HepG2 (cell line): ENCODE measurements at regions not wholly inside any gene's neighbourhood (a gene's known extent, or its start where the extent isn't known, plus 50 kb on each side); places are given as distances from the start of the nearest gene placed in this dataset.

Source experiments
- AKAP8 ChIP-seq: sonication (generic); formaldehyde crosslinking; IDR thresholded peaks from 2 replicates; pipeline ENCODE4 v1.5.1; 2020; ENCODE audit warnings: mild to moderate bottlenecking, missing genetic modification reagents
- ARID2 ChIP-seq: sonication (generic); formaldehyde crosslinking; IDR thresholded peaks from 2 replicates; pipeline ENCODE4 v1.8.1; 2022; ENCODE audit warnings: mild to moderate bottlenecking, missing genetic modification reagents, borderline replicate concordance
- ATF5 ChIP-seq: sonication (generic); formaldehyde crosslinking; IDR thresholded peaks from 2 replicates; pipeline ENCODE4 v1.4.0; 2020; ENCODE audit warnings: mild to moderate bottlenecking, low read depth, missing genetic modification reagents
- ATM ChIP-seq: fragments of 450-650 bp; IDR thresholded peaks from 2 replicates; pipeline ENCODE4 v1.7.1; 2017; ENCODE audit warnings: mild to moderate bottlenecking, borderline replicate concordance
- GATAD1 ChIP-seq: IDR thresholded peaks from 2 replicates; pipeline ENCODE4 v1.6.1; 2016; ENCODE audit warnings: missing genetic modification reagents, missing compliant biosample characterization
- GATAD2A ChIP-seq: IDR thresholded peaks from 2 replicates; pipeline ENCODE4 v1.6.1; 2016
- KLF13 ChIP-seq: sonication (generic); formaldehyde crosslinking; IDR thresholded peaks from 2 replicates; pipeline ENCODE4 v1.4.0; 2020; ENCODE audit warnings: mild to moderate bottlenecking, missing genetic modification reagents
- KLF6 ChIP-seq: IDR thresholded peaks from 2 replicates; pipeline ENCODE4 v1.8.0; 2016; ENCODE audit warnings: missing biosample characterization, missing genetic modification reagents
- NAIF1 ChIP-seq: sonication (generic); formaldehyde crosslinking; IDR thresholded peaks from 2 replicates; pipeline ENCODE4 v1.5.0; 2020; ENCODE audit warnings: mild to moderate bottlenecking, missing genetic modification reagents, borderline replicate concordance
- PAX8 ChIP-seq: sonication (generic); formaldehyde crosslinking; IDR thresholded peaks from 2 replicates; pipeline ENCODE4 v1.8.0; 2022; ENCODE audit warnings: mild to moderate bottlenecking, missing genetic modification reagents, borderline replicate concordance
- PHF21A ChIP-seq: sonication (generic); formaldehyde crosslinking; IDR thresholded peaks from 2 replicates; pipeline ENCODE4 v1.5.0; 2020; ENCODE audit warnings: mild to moderate bottlenecking, missing genetic modification reagents
- POLR2AphosphoS5 ChIP-seq: IDR thresholded peaks from 2 replicates; pipeline ENCODE4 v1.6.1; 2012; ENCODE audit warnings: low read depth, low read length
- REPIN1 ChIP-seq: sonication (generic); formaldehyde crosslinking; IDR thresholded peaks from 2 replicates; pipeline ENCODE4 v1.8.0; 2022; ENCODE audit warnings: missing genetic modification reagents, low read depth, mild to moderate bottlenecking, borderline replicate concordance
- SETDB1 ChIP-seq: sonication (generic); formaldehyde crosslinking; IDR thresholded peaks from 2 replicates; pipeline ENCODE4 v1.5.1; 2020; ENCODE audit warnings: missing genetic modification reagents, mild to moderate bottlenecking, borderline replicate concordance
- TOPORS ChIP-seq: sonication (generic); formaldehyde crosslinking; IDR thresholded peaks from 2 replicates; pipeline ENCODE4 v1.8.0; 2023; ENCODE audit warnings: mild to moderate bottlenecking, missing genetic modification reagents
- ZC3H13 ChIP-seq: sonication (generic); formaldehyde crosslinking; IDR thresholded peaks from 2 replicates; pipeline ENCODE4 v1.8.1; 2023; ENCODE audit warnings: mild to moderate bottlenecking, missing genetic modification reagents, moderate library complexity
- ZNF260 ChIP-seq: sonication (generic); formaldehyde crosslinking; IDR thresholded peaks from 2 replicates; pipeline ENCODE4 v1.4.0; 2020; ENCODE audit warnings: missing genetic modification reagents, low read depth, mild to moderate bottlenecking, borderline replicate concordance
- TF ChIP-seq, protein P1 (sequence below): sonication (generic); formaldehyde crosslinking; IDR thresholded peaks from 2 replicates; pipeline ENCODE4 v1.5.0; 2020; ENCODE audit warnings: missing genetic modification reagents
- TF ChIP-seq, protein P2 (sequence below), 2 experiments: sonication (generic) in 1 of 2; formaldehyde crosslinking in 1 of 2; IDR thresholded peaks; 2 replicates each; pipeline versions ENCODE4 v1.4.0 to v1.6.1; 2018 to 2020; ENCODE audit warnings: missing genetic modification reagents in 2 of 2, borderline replicate concordance in 1 of 2, low read depth in 1 of 2, mild to moderate bottlenecking in 1 of 2, missing biosample characterization in 1 of 2
- TF ChIP-seq, protein P3 (sequence below): sonication (generic); formaldehyde crosslinking; IDR thresholded peaks from 2 replicates; pipeline ENCODE4 v1.5.0; 2020; ENCODE audit warnings: mild to moderate bottlenecking, missing genetic modification reagents

DNA sequence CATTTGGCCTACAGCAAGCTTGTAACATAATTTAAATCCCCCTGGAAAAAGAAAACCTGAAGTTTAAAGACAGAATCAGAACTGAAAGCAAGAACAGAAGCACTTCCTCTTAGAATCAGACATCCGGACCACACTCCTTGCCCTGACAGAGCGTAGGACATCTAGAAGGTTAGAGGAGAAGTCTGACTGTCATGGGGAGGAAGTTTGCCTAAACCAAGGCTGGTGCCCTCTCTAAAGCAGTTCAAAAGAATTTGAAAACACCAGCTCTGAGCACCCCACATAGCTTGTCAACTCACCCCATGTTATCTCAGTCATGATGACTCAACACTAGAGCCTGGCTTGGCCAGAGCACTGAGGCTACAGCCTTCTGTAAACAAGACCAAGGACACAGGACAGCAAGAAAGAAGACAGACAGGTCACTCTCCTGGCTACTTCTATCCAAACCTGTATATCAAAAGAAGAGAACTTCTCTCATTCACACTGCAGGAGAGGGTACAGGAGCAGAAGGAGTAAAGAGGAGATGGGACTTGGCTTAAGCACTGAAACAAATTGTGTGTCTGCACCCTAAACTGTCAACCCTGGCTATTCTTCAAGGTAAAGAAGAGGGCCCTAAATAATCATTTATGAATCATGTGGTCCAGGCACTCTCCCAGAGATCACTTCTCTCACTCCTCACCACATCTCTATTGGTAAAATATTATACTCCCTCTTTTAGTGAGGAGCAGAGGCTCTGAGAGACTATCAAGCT is 198.6 kb downstream of the MEMO1 start (continued):
- no peak for TF ChIP-seq TOPORS
- no peak for TF ChIP-seq KLF13 (CRISPR knock-in tag)
- no peak for TF ChIP-seq AKAP8
- no peak for TF ChIP-seq POLR2AphosphoS5
- TF ChIP-seq, protein P1, sequence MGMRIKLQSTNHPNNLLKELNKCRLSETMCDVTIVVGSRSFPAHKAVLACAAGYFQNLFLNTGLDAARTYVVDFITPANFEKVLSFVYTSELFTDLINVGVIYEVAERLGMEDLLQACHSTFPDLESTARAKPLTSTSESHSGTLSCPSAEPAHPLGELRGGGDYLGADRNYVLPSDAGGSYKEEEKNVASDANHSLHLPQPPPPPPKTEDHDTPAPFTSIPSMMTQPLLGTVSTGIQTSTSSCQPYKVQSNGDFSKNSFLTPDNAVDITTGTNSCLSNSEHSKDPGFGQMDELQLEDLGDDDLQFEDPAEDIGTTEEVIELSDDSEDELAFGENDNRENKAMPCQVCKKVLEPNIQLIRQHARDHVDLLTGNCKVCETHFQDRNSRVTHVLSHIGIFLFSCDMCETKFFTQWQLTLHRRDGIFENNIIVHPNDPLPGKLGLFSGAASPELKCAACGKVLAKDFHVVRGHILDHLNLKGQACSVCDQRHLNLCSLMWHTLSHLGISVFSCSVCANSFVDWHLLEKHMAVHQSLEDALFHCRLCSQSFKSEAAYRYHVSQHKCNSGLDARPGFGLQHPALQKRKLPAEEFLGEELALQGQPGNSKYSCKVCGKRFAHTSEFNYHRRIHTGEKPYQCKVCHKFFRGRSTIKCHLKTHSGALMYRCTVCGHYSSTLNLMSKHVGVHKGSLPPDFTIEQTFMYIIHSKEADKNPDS (CRISPR knock-in tag) = no peak
- no peak for TF ChIP-seq ATM
- no peak for TF ChIP-seq ATF5 (CRISPR knock-in tag)
- no peak for TF ChIP-seq ARID2
- TF ChIP-seq, protein P2, sequence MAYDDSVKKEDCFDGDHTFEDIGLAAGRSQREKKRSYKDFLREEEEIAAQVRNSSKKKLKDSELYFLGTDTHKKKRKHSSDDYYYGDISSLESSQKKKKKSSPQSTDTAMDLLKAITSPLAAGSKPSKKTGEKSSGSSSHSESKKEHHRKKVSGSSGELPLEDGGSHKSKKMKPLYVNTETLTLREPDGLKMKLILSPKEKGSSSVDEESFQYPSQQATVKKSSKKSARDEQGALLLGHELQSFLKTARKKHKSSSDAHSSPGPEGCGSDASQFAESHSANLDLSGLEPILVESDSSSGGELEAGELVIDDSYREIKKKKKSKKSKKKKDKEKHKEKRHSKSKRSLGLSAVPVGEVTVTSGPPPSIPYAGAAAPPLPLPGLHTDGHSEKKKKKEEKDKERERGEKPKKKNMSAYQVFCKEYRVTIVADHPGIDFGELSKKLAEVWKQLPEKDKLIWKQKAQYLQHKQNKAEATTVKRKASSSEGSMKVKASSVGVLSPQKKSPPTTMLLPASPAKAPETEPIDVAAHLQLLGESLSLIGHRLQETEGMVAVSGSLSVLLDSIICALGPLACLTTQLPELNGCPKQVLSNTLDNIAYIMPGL (CRISPR knock-in tag; IDR thresholded peaks at IDR 0.05; ENCODE audit: borderline replicate concordance in 1 of 2, low read depth in 1 of 2) = 0 out of 4 replicates have a peak, but pooled peaks of 1 of the 2 experiments have one; percentile 37
- TF ChIP-seq, protein P3, sequence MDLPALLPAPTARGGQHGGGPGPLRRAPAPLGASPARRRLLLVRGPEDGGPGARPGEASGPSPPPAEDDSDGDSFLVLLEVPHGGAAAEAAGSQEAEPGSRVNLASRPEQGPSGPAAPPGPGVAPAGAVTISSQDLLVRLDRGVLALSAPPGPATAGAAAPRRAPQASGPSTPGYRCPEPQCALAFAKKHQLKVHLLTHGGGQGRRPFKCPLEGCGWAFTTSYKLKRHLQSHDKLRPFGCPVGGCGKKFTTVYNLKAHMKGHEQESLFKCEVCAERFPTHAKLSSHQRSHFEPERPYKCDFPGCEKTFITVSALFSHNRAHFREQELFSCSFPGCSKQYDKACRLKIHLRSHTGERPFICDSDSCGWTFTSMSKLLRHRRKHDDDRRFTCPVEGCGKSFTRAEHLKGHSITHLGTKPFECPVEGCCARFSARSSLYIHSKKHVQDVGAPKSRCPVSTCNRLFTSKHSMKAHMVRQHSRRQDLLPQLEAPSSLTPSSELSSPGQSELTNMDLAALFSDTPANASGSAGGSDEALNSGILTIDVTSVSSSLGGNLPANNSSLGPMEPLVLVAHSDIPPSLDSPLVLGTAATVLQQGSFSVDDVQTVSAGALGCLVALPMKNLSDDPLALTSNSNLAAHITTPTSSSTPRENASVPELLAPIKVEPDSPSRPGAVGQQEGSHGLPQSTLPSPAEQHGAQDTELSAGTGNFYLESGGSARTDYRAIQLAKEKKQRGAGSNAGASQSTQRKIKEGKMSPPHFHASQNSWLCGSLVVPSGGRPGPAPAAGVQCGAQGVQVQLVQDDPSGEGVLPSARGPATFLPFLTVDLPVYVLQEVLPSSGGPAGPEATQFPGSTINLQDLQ (CRISPR knock-in tag) = no peak
- no peak for TF ChIP-seq ZNF260 (CRISPR knock-in tag)
- TF ChIP-seq NAIF1 (CRISPR knock-in tag) = no peak
- TF ChIP-seq REPIN1 = no peak
- no peak for TF ChIP-seq KLF6 (CRISPR knock-in tag)
- no peak for TF ChIP-seq ZC3H13
- TF ChIP-seq SETDB1 = no peak
- TF ChIP-seq GATAD2A (CRISPR knock-in tag) = peak; percentile 97
- TF ChIP-seq GATAD1 (CRISPR knock-in tag) = peak; percentile 52; the same call in 1 of the 2 replicates
- no peak for TF ChIP-seq PHF21A
- TF ChIP-seq PAX8 = no peak
